ENCODE measurements at regions not wholly inside any gene's neighbourhood (a gene's known extent, or its start where the extent isn't known, plus 50 kb on each side); places are given as distances from the start of the nearest gene placed in this dataset.

DNA sequence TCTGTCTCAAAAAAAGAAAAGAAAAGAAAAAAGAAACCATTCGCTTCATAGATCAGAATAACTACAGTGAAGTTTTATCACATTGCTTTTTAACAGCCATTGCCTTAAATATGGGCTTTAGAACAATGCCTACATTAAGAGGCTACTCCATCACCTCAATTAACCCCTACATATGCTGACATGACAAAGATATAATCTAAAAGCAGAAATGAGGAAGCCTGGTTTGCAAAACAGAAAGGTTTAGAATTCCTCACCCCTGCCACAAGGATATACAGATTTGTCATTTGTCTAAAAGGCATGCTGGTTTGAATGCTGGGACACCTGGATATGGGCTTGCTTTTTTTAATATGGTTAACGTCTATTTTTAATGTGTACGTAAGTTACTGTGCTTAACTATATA, 1353.0 kb upstream of the C9orf72 start (continued):
- TF ChIP-seq, protein P1, sequence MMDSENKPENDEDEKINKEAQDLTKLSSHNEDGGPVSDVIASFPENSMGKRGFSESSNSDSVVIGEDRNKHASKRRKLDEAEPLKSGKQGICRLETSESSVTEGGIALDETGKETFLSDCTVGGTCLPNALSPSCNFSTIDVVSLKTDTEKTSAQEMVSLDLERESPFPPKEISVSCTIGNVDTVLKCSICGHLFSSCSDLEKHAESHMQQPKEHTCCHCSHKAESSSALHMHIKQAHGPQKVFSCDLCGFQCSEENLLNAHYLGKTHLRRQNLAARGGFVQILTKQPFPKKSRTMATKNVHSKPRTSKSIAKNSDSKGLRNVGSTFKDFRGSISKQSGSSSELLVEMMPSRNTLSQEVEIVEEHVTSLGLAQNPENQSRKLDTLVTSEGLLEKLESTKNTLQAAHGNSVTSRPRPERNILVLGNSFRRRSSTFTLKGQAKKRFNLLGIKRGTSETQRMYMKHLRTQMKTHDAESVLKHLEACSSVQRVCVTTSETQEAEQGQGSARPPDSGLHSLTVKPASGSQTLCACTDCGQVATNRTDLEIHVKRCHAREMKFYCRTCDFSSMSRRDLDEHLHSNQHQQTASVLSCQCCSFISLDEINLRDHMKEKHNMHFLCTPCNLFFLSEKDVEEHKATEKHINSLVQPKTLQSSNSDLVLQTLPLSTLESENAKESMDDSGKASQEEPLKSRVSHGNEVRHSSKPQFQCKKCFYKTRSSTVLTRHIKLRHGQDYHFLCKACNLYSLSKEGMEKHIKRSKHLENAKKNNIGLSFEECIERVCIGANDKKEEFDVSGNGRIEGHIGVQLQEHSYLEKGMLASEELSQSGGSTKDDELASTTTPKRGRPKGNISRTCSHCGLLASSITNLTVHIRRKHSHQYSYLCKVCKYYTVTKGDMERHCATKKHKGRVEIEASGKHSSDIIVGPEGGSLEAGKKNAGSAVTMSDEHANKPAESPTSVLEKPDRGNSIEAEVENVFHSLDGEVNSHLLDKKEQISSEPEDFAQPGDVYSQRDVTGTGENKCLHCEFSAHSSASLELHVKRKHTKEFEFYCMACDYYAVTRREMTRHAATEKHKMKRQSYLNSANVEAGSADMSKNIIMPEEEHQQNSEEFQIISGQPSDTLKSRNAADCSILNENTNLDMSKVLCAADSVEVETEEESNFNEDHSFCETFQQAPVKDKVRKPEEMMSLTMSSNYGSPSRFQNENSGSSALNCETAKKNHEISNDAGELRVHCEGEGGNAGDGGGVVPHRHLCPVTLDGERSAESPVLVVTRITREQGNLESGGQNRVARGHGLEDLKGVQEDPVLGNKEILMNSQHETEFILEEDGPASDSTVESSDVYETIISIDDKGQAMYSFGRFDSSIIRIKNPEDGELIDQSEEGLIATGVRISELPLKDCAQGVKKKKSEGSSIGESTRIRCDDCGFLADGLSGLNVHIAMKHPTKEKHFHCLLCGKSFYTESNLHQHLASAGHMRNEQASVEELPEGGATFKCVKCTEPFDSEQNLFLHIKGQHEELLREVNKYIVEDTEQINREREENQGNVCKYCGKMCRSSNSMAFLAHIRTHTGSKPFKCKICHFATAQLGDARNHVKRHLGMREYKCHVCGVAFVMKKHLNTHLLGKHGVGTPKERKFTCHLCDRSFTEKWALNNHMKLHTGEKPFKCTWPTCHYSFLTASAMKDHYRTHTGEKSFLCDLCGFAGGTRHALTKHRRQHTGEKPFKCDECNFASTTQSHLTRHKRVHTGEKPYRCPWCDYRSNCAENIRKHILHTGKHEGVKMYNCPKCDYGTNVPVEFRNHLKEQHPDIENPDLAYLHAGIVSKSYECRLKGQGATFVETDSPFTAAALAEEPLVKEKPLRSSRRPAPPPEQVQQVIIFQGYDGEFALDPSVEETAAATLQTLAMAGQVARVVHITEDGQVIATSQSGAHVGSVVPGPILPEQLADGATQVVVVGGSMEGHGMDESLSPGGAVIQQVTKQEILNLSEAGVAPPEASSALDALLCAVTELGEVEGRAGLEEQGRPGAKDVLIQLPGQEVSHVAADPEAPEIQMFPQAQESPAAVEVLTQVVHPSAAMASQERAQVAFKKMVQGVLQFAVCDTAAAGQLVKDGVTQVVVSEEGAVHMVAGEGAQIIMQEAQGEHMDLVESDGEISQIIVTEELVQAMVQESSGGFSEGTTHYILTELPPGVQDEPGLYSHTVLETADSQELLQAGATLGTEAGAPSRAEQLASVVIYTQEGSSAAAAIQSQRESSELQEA (IDR thresholded peaks at IDR 0.05; ENCODE audit: low read depth) = no peak
- no peak for TF ChIP-seq ATF6 (CRISPR knock-in tag; IDR thresholded peaks at IDR 0.05)
- no peak for TF ChIP-seq BRD4 (IDR thresholded peaks at IDR 0.05)
- TF ChIP-seq ZNF3 (CRISPR knock-in tag; IDR thresholded peaks at IDR 0.05) = no peak
- no peak for TF ChIP-seq TRIM28 (IDR thresholded peaks at IDR 0.05)
- no peak for TF ChIP-seq TFE3 (CRISPR knock-in tag; IDR thresholded peaks at IDR 0.05)
- TF ChIP-seq ZBTB2 (IDR thresholded peaks at IDR 0.05) = no peak

Data from K562 (cell line).